Esophagus muscularis mucosa (tissue), 3 donors: ENCODE measurements at regions not wholly inside any gene's neighbourhood (a gene's known extent, or its start where the extent isn't known, plus 50 kb on each side); places are given as distances from the start of the nearest gene placed in this dataset.

Source experiments
- POLR2A ChIP-seq: fragments of 450-650 bp; IDR thresholded peaks from one replicate; pipeline ENCODE4 v1.6.1; 2017; ENCODE audit warnings: antibody characterized with exemption, moderate library complexity, mild to moderate bottlenecking, low read depth
- TF ChIP-seq, protein P1 (sequence below), 3 experiments: fragments of 200-600 bp in 2 of 3; fragments of 450-650 bp in 1 of 3; sonication (generic) in 2 of 3; IDR thresholded peaks; one replicate each; pipeline ENCODE4 v1.5.1; 2017 to 2019; ENCODE audit warnings: antibody characterized with exemption in 3 of 3, mild to moderate bottlenecking in 2 of 3, moderate library complexity in 1 of 3

DNA sequence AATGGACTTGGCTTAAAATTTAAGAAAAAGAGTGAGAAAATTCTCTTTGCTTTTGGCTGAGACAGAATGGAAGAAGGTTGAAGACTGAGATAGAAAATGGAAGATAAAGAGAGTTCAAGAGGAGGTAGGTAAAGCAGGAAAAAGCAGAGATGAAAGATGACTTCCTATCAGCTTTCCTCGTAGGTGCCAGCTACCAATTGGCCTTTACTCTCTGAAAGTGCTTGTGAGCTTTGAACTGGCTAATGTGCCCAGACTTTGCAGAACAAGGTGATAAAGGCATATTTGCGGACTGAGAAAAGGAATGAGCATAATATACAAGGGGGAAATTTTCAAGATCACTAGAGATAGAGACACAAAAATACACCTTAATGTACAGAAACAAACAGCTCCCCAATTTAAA is 54.7 kb upstream of the UBE2E3 start:
- TF ChIP-seq, protein P1, sequence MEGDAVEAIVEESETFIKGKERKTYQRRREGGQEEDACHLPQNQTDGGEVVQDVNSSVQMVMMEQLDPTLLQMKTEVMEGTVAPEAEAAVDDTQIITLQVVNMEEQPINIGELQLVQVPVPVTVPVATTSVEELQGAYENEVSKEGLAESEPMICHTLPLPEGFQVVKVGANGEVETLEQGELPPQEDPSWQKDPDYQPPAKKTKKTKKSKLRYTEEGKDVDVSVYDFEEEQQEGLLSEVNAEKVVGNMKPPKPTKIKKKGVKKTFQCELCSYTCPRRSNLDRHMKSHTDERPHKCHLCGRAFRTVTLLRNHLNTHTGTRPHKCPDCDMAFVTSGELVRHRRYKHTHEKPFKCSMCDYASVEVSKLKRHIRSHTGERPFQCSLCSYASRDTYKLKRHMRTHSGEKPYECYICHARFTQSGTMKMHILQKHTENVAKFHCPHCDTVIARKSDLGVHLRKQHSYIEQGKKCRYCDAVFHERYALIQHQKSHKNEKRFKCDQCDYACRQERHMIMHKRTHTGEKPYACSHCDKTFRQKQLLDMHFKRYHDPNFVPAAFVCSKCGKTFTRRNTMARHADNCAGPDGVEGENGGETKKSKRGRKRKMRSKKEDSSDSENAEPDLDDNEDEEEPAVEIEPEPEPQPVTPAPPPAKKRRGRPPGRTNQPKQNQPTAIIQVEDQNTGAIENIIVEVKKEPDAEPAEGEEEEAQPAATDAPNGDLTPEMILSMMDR (IDR thresholded peaks at IDR 0.05): no peak
- TF ChIP-seq POLR2A: no peak
